HG03342 (cell line): ENCODE measurements at regions not wholly inside any gene's neighbourhood (a gene's known extent, or its start where the extent isn't known, plus 50 kb on each side); places are given as distances from the start of the nearest gene placed in this dataset.
"Not testable (repeated sequence)": the region's sequence is repeated elsewhere in the genome, so short reads cannot be mapped to it uniquely, and the experiment has no call there.

Experiments
- ATAC-seq: cut with Tn5 transposase; IDR thresholded peaks from one replicate; pipeline ENCODE4 v1.9.1; 2021; ENCODE audit warnings: mild to moderate bottlenecking, moderate library complexity; ENCODE audit not compliant: unreplicated experiment

DNA sequence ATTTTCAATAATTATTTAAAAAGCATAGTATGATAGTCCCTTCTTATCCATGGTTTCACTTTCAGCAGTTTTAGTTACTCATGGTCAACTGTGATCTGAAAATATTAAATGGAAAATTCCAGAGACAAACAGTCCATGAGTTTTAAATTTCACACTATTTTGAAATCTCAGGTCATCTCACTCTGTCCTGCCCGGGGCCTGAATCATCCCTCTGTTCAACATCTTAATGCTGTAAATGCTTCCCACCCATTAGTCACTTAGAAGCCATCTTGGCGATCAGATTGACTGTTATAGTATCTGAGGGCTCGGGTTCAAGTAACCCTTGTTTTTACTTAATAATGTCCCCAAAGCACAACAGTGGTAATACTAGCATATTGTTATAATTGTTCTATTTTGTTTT is 1509.3 kb downstream of the FAM181B start:
- no peak for ATAC-seq

DNA sequence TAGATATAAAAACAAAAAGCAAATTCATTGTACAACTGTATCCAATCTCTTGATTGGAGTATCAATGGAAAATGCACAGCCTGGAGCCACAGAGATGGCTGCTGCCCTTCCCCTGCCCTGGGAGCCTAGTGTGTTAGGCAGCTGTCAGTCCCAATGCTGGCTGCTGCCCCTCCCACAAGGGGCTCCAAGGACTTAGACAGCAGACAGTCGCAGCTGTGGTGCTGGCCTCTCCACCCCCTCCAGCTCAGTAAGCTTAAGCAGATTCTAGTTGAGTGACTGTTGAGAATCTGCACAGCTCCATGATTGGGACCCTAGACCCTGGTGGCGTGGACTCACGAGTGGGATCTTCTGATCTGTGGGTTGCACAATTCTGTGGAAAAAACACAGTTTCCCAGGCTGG is 1511.2 kb downstream of the FAM181B start:
- ATAC-seq: no peak

DNA sequence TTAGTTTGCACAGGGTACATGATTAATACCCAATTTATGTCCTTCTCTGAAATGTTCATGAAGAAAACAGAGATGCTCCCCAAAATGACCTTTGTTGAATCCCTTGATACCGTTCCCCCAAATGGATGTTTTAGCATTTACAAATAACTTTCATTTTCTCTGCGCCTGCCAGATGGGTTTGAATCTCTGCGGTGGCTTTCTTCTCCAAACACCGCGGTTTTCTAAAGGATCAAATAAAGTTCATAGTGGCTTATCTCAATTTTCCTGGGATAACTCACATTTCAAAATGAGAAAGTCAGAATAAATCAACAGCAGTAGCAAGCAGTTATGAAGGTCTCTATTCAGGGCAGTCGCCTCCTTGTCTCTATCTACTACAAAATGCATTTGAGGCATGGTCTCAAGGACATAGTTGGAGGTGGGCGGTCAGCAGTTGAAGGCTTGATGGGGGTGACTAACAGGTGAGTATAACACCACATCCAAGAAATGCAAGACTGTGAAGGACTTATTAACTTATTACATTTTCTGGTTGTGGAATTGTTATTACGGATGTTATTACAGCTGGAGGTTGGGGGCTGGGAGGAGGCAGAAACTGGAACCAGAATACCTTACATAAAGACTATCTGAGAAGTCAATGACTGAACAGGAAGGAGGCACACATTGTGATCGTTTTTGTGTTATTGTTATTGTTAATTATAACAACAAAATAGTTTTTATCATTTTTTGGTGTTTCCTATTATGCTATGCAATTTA is 1513.3 kb downstream of the FAM181B start:
- no peak for ATAC-seq

DNA sequence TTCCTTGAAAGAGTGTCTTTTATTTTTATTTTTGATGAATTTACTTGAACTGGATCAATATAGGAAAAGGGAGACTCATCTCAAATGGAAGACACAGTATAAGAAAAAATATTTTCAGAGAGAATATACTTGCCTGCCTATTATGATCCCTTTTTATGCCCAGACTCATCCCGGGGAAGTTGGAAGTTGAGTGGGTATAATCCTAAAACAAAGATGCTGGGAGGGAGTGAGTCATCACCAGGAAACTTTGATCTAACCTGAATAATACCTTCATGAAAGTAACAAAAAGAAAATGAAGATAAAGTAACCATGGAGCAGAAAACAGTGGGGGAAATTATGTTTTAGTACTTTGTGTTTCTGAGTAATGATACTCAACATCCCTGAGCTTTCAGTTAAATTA is 1514.0 kb downstream of the FAM181B start:
- no peak for ATAC-seq

DNA sequence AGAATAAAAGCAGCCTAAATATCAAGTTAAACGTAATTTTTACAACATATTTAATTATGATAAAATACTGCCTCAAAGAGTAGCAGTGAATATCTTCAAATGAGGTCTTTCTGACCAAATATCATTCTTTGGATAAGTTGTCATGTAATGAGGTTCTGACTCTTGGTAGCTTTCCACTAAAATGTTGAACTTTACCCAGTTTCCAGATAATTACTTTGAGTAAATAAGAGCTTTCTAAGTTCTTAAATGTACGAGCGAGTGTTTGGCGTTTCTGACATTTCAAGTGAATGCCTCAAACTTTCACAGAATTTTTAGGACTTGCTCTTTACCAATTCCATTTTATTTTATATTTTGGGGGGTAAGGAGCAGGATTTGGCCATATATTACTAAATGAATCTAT is 1515.2 kb downstream of the FAM181B start:
- ATAC-seq: no peak

DNA sequence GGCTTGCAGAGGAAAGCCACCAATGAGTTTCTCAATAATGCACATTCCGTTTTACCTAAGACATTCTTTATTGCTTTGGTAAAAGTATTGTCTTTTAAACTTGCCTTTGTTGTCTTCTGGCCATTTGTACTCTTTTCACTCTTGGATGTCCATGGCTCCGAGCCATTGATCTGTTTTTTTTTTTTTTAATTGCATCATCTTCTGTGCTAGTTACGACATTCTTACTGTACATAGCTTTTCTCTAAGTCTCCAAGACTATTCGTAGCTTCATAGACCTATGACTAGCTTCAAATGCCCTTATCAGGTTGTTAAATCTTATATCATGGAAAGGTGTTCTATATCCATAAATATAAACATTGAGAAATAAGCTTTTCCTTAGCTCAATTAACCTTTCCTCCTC is 1522.6 kb downstream of the FAM181B start:
- ATAC-seq: no peak

DNA sequence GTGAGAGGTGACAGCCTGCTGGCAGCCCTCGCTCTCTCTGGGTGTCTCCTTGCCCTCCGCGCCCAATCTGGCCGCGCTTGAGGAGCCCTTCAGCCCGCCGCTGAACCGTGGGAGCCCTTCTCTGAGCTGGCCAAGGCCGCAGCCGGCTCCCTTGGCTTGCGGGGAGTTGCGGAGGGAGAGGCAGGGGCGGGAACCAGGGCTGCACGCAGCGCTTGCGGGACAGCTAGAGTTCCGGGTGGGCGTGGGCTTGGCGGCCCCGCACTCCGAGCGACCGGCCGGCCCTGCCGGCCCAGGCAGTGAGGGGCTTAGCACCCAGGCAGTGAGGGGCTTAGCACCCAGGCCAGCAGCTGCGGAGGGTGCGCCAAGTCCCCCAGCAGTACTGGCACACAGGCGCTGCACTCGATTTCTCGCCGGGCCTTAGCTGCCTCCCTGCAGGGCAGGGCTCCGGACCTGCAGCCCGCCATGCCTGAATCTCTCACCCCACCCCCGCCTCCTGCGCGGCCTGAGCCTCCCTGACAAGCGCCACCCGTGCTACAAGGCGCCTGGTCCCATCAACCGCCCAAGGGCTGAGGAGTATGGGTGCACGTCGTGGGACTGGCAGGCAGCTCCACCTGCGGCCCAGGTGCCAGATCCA is 1526.1 kb downstream of the FAM181B start:
- ATAC-seq: no peak

DNA sequence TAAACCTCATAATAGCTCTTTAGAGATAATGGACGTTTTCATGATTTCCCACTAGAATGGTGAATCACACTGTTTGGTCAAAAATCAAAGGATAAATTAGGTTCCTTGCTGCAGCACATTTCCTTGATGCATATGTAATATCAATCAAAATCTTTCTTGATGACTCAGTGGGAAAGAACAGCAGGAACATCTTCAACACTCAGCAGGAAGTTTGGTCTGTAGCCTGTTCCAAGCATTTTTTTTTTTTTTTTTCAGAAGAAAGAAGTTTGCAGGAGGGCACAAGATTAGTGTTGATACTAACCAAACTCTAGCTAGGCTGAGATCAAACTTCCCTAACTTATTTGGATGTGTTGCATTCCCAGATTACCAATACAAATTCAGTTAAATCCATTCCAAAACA is 1529.8 kb downstream of the FAM181B start:
- no peak for ATAC-seq

DNA sequence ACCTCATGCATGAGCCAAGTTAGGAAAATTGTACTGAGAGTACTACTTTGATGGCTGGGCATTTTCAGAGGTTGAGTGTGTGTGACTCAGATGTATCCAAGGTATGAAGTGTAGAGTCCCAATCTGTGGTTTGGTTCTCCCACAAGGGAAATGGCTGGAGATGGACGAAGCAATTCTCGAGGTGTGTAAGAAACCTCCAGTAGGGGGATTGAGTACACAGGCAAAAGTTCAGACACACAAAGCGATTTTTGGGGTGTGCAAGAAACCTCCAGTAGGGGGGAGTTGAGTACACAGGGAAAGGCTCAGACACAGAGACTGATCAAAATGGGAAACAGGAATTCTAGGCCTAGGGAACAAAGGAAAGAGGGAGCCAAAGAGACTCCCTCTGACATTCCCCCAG is 1536.3 kb downstream of the FAM181B start:
- no peak for ATAC-seq

DNA sequence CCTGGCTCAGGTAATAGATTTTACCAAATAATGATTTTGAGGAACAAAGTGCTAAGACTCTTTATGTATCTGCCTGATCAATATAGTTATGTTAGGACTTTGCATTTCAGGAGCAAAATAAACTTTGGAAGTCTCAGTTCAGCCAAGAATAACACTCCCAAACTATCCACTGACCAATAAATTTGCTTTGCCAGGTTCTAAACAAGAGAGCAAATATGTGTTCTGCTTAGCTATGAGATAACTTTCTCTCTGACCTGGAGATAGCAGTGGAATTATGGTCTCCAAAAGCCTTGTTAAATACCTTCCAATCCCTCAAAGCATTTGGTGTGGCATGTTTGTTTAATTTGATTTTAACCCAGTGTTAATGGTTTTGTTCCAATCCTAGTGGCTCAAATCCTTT is 1541.1 kb downstream of the FAM181B start:
- ATAC-seq: no peak

DNA sequence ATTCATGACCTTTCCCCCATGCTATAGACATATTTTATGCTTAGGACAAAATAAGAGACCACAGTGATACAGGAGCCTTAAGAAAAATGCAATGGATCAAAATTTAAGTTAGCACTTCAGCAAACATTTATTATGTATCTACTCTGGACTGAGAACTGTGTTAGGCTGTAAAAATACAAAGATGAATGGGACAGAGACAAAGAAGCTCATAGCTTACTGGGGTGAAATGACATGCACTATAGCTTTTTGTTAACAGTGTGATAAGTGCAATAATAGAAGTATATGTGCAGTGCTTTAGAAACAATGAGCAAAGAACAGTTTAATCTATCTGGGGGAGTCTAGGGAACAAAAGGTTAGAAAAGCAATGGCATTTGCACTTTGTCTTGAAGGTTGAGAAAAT is 1543.1 kb downstream of the FAM181B start:
- no peak for ATAC-seq

DNA sequence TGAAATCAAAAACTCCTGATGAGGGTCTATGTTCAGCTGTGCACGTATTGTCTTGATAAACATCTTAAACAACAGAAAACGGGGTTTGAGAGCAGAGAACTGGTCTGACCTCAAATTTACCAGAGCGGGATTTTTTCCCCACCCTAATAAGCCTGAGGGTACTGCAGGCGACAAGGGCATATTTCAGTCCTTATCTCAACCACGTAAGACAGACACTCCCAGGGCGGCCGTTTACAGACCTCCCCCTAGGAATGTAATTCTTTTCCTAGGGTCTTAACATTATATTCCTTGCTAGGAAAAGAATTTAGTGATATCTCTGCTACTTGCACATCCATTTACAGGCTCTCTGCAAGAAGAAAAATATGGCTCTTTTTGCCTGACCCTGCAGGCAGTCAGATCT is 1546.6 kb downstream of the FAM181B start:
- ATAC-seq: not testable (repeated sequence)

DNA sequence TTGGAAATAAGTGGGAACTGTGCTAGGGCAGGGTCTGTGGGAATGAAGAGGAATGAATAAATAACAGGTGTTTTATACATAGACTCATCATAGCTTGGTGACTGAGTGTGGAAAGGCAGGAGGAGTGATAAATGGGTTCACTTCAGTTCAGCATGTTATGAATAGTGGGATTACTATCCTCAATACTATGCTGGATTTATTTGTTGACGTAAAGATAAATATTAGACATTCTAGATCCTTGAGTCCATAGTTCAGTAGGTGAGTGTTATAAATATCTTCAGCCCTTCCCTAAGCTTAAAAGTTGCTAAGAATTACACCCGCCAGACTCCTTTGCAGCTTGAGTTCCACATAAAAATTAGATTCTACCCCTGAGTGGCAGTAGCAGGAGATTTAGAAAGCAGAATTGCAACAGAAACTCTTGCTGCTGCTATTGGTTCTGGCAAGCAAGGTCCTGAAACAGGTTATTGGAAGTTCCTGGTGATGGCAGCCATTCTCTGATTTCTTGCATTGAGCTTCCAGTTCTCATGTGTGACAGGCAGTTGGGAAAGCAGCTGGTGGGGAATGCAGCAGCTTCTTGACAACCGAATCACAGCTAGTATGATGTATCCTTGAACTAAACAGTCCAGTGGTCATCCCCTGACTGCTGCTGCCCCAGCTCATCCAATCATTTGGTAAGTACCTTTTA is 1558.9 kb downstream of the FAM181B start:
- ATAC-seq: no peak

DNA sequence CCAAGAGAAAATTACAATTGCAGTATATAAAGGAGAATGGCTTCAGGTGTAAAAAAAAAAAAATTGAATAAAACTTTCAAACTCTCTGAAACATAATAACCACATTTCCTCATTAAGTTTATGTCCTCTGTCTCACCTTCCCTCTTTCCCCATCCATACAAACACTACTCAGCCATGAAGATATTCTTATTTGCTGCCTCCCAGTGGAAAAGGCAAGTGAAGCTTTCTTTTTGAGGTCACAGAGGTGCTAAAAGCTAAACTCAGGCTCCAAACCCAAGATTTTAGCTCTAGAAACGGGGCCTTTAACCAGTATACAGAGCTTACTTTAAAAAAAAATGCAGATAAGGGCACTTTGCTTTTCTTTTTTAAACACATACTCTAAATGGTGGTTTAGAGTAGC is 1568.5 kb downstream of the FAM181B start:
- no peak for ATAC-seq

DNA sequence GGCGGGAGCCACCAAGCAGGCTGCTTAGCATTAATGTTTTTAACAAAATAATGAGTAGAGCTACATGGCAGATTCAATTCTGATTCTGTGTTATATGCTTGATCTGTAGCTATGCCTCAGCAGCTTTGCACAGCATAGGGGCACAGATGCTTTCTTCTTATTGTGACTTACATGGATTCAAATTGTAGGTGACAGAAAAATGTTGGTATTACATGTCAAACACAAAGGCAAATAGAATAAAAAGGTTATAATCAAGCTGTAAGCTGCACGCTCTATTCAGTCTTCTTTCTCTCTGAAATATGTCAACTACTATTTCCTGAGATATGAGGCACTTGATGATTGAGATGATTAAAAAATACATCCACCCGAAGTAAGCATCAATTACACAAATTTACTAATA is 1573.8 kb downstream of the FAM181B start:
- ATAC-seq: no peak

DNA sequence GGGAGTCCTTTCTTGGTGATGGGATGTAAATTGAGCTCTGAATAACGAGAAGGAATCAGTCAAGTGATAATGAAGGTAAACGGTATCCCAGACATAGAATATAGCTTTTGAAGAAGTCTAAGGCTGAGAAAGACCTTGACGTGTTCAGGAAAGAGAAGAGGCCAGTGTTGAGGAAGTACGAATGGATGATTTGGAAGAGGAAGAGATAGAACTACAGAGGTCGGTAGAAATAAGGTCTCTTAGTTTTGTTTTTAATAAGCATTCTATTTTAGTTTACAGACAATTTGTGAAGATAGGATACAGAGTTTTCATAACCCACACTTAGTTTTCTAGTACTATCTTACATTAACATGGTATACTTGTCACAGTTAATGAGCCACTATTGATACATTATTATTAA is 1598.1 kb downstream of the FAM181B start:
- no peak for ATAC-seq

DNA sequence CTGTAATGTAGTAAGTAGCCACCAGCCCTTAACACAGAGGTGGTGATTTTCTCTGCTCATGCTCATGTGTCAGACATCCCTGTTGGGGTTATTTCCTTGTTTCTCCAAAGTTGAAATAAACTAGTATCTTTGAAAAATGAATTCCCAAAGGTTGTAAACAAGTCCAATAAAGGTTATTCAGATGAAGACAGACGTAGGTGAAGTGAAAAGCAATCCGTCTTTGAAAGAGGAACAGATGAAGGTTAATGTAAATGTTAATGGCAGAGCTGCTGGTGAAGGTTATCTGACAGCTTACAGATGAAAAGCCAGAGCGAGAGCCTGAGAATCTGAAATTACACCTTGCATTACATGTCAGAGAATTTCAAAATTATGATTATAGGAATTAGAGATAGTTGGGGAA is 1604.0 kb downstream of the FAM181B start:
- no peak for ATAC-seq

DNA sequence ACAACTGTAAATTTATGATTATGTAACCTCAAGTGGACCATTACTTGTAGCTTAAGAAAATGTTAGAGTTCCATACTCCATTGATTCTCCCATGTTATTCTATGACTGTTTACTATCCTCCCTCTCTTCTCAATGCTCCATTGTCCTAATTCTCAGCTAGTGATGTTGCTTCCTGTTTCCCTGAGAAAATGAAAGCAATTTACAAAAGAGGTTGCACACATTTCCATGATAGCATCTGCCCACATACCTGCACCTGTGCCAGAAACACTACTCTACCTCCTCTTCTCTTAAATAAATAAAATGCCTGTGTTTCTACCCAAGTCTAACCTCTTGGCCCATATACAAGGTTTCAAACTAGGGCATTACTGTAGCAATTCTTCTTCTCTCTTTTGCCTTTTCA is 1620.9 kb downstream of the FAM181B start:
- no peak for ATAC-seq

DNA sequence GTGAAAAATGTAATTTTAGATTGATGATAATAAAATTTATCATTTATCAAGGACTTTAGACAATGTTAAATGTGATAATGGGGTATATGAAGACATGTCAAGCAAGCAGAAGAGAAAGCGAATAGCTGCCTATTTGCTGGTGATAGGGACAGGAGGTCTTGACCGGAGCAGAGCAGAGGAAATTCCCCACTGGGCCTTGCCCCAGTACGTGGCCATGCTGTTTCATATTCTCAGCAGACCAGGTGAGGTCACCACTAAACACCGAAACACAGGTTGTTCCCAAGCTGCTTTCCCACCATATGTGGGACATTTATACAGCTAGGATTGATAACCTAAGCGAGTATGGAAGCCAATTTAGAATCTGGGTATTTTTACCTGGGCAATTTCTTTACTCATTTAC is 1629.6 kb downstream of the FAM181B start:
- ATAC-seq: no peak

DNA sequence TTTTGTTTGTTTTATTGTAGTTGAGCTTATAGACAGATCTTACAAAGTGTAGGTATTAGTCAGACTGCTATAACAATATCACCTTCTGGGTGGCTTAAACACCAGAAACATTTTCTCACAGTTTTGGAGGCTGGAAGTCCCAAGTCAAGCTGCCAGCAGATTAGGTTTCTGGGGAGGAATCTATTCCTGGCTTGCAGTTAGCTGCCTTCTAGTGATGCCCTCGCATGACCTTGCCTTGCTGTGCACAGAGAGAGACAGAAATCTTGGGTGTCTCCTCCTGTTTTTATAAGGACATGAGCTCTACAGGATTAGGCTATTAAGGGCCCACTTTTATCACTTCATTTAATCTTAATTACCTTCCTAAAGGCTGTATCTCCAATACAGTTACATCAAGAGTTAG is 1635.2 kb downstream of the FAM181B start:
- ATAC-seq: no peak

DNA sequence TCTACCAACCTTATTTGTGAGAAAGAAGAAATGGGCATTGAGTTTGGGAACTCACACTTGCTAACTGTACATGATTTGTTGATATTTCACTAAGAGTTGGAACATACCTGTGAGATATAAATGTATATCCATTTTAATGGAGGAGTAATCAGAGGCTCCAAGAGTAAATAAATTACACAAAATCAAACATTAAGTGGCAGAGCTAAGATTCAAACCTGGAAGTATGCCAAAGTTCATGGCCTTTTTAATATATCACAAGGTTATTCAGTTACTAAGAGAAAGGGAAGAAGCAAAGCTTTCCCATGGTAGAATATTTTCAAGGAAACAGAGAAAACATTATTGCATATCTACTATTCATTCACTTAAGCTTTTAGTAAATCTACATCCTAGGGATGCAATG is 1641.1 kb downstream of the FAM181B start:
- no peak for ATAC-seq

DNA sequence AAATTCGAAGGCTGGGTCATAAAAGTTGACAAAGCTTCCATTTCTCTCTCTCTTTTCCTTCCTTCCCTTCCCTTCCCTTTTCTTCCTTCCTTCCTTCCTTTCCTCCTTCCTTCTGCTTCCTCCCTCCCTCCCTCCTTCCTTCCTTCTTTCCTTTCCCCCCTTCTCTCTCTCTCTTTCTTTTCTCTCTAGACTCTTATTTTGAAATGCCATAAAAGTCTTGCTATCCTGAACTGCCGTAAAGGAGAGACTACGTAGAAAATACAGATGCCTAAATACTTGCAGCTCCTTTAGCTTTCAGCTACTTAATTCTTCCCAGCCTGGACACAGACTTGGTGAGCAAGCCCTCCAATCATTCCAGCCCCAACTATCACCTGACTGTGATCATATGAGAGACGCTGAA is 1644.4 kb downstream of the FAM181B start:
- ATAC-seq: no peak
